Mesendoderm (in vitro differentiated cells): ENCODE measurements at regions not wholly inside any gene's neighbourhood (a gene's known extent, or its start where the extent isn't known, plus 50 kb on each side); places are given as distances from the start of the nearest gene placed in this dataset. TPM values are rescaled to one million over a fixed set of nuclear protein-coding genes. Genes with fewer than 3 reads are reported as not detected.

Experiments used
- small RNA-seq: library from polyadenylated mRNA; stranded (forward); fragments of <200 nt; extraction: miRNeasy Mini kit (QIAGEN cat#:217004); gene quantifications from one replicate; pipeline ENCODE3, GENCODE V24; 2013; ENCODE audit not compliant: insufficient read depth

Small RNA genes lying in the stretch of these regions (small RNA-seq; reads per million reads assigned to genes)
- gene AC034229.5 (not detected), gene AC034229.6 (not detected), gene AC091905.3 (not detected), gene AC091905.4 (not detected), gene RNA5SP177 (2.1 reads per million, percentile 22 among the genes with 10 or more reads in this experiment)
